ENCODE measurements at regions not wholly inside any gene's neighbourhood (a gene's known extent, or its start where the extent isn't known, plus 50 kb on each side); places are given as distances from the start of the nearest gene placed in this dataset.

DNA sequence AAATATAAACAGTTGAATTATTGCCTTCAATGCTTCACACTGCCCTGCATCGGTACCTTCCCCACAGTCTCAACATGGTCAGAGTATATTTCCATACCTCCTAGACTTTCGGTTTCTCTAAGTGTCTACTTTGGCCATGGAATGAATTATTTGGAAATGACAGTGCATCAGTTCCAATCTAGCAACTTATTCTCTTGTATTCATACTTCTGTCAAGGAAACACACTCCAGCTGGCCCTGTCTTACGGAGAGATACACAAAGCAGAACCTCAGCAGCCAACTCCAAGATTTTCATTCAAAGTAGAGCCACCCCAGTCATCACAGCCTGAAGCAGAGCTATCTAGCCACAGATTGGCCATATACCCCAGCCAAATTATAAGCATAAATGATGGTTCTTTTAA, 518.4 kb upstream of the UBE2E2 start:
- no peaks in the 10 kb centered on the region for H3K27me3 ChIP-seq (ENCODE audit: insufficient read depth, low read length)
- H3K4me1 ChIP-seq (ENCODE audit: control insufficient read depth in 1 of 2, insufficient read depth in 2 of 2, low read length in 2 of 2), result no peaks in the 10 kb centered on the region
- H2AFZ ChIP-seq (ENCODE audit: low read depth, low read length, poor library complexity, severe bottlenecking), result no peak overlapping the region
- no peak overlapping the region for H3K27ac ChIP-seq (ENCODE audit: low read depth, low read length)
- intact Hi-C loops (cut with micrococcal nuclease), result no loop called here
- no peaks in the 10 kb centered on the region for H4K20me1 ChIP-seq (ENCODE audit: insufficient read depth)
- RAD21 ChIA-PET (ENCODE audit: low non-redundant PET in 1 of 2, low total read pairs in 2 of 2, uncharacterized antibody in 2 of 2, unreplicated experiment in 2 of 2), result no interaction called here
- no peaks in the 10 kb centered on the region for H3K9me2 ChIP-seq (ENCODE audit: insufficient read depth)
- H3K9ac ChIP-seq (ENCODE audit: low read length), result no peak overlapping the region
- no peaks in the 10 kb centered on the region for H3K79me2 ChIP-seq (ENCODE audit: insufficient read depth, low read length)
- DNase-seq (ENCODE audit: low read depth, low spot score) (no peak), ATAC-seq (no peak)
- CTCF ChIA-PET, result no interaction called here
- H3K9me3 ChIP-seq (ENCODE audit: control insufficient read depth in 1 of 2, insufficient read depth in 1 of 2, low read depth in 1 of 2, low read length in 2 of 2), result no peaks in the 10 kb centered on the region
- no TSS peak for BruUV-seq (replicated peaks)
- H3K4me2 ChIP-seq (ENCODE audit: low read length), result no peak overlapping the region
- POLR2A ChIA-PET, result no interaction called here
- TF ChIP-seq EGR1 (IDR thresholded peaks at IDR 0.05; ENCODE audit: low read depth) (no peak), EZH2phosphoT487 (IDR thresholded peaks at IDR 0.05; ENCODE audit: borderline replicate concordance) (no peak), CEBPB (IDR thresholded peaks at IDR 0.05; ENCODE audit: low read depth) (no peak)
- H3K36me3 ChIP-seq (ENCODE audit: control insufficient read depth in 1 of 2, insufficient read depth in 2 of 2, low read length in 2 of 2), result no peaks in the 10 kb centered on the region
- no peak overlapping the region for H3K4me3 ChIP-seq (replicated peaks in 1 of 2; ENCODE audit: low read depth in 1 of 2, low read length in 2 of 2)

DNA sequence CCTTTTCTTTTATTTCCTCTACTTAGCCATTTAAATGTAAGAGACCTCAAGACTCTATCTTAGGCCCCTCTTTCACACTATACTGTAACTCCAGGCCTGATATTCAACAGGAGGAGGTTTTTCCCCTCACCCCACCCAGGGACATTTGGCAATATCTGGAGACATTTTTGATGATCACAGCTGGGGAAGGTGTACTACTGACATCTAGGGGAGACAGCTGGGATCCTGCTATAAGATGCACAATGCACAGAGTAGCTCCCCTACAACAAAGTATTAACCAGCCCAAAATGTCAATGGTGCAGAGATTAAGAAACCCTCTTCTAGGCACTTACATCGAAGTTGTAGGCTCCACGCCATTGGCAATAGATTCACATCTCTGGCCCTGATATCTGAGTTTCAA, 517.5 kb upstream of the UBE2E2 start:
- ATAC-seq (no peak), DNase-seq (ENCODE audit: low read depth, low spot score) (no peak)
- H3K9me2 ChIP-seq (ENCODE audit: insufficient read depth), result no peaks in the 10 kb centered on the region
- no peaks in the 10 kb centered on the region for H3K4me1 ChIP-seq (ENCODE audit: control insufficient read depth in 1 of 2, insufficient read depth in 2 of 2, low read length in 2 of 2)
- ChIA-PET CTCF (no interaction called here), RAD21 (ENCODE audit: low non-redundant PET in 1 of 2, low total read pairs in 2 of 2, uncharacterized antibody in 2 of 2, unreplicated experiment in 2 of 2) (no interaction called here), POLR2A (no interaction called here)
- H2AFZ ChIP-seq (ENCODE audit: low read depth, low read length, poor library complexity, severe bottlenecking), result no peak overlapping the region
- no peaks in the 10 kb centered on the region for H3K36me3 ChIP-seq (ENCODE audit: control insufficient read depth in 1 of 2, insufficient read depth in 2 of 2, low read length in 2 of 2)
- H3K27ac ChIP-seq (ENCODE audit: low read depth, low read length), result no peak overlapping the region
- no peaks in the 10 kb centered on the region for H3K9me3 ChIP-seq (ENCODE audit: control insufficient read depth in 1 of 2, insufficient read depth in 1 of 2, low read depth in 1 of 2, low read length in 2 of 2)
- BruUV-seq (replicated peaks), result no TSS peak
- intact Hi-C loops (cut with micrococcal nuclease), result no loop called here
- H3K27me3 ChIP-seq (ENCODE audit: insufficient read depth, low read length), result no peaks in the 10 kb centered on the region
- H3K79me2 ChIP-seq (ENCODE audit: insufficient read depth, low read length), result no peaks in the 10 kb centered on the region
- H4K20me1 ChIP-seq (ENCODE audit: insufficient read depth), result no peaks in the 10 kb centered on the region
- no peak overlapping the region for H3K4me3 ChIP-seq (replicated peaks in 1 of 2; ENCODE audit: low read depth in 1 of 2, low read length in 2 of 2)
- no peak for TF ChIP-seq YY1 (IDR thresholded peaks at IDR 0.05; ENCODE audit: extremely low read depth, insufficient replicate concordance, low read depth, low read length)
- TF ChIP-seq, protein P1, sequence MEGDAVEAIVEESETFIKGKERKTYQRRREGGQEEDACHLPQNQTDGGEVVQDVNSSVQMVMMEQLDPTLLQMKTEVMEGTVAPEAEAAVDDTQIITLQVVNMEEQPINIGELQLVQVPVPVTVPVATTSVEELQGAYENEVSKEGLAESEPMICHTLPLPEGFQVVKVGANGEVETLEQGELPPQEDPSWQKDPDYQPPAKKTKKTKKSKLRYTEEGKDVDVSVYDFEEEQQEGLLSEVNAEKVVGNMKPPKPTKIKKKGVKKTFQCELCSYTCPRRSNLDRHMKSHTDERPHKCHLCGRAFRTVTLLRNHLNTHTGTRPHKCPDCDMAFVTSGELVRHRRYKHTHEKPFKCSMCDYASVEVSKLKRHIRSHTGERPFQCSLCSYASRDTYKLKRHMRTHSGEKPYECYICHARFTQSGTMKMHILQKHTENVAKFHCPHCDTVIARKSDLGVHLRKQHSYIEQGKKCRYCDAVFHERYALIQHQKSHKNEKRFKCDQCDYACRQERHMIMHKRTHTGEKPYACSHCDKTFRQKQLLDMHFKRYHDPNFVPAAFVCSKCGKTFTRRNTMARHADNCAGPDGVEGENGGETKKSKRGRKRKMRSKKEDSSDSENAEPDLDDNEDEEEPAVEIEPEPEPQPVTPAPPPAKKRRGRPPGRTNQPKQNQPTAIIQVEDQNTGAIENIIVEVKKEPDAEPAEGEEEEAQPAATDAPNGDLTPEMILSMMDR (IDR thresholded peaks at IDR 0.05 in 2 of 3, conservative IDR thresholded peaks at IDR 0.05 in 1 of 3; ENCODE audit: borderline replicate concordance in 1 of 3, insufficient read depth in 1 of 3, low read depth in 2 of 3, low read length in 2 of 3), result peak in 1 of 3 experiments; percentile 22; a peak in 1 of 6 replicates
- H3K9ac ChIP-seq (ENCODE audit: low read length), result no peak overlapping the region
- H3K4me2 ChIP-seq (ENCODE audit: low read length), result no peak overlapping the region
